NCI-H2227 (cell line): ENCODE measurements at regions not wholly inside any gene's neighbourhood (a gene's known extent, or its start where the extent isn't known, plus 50 kb on each side); places are given as distances from the start of the nearest gene placed in this dataset.

Source experiments
- DNase-seq: peaks from one replicate; lab custom pipeline; 2025; ENCODE audit not compliant: unreplicated experiment; lab: John Stamatoyannopoulos, UW

- DNase-seq, result no peak
Observed at GRCh38 chr13:42658019-42658418, 84.1 kb downstream of the TNFSF11 start.

GRCh38 chr13:42660333-42660965 is 86.5 kb downstream of the TNFSF11 start:
- DNase-seq, result no peak

GRCh38 chr13:42667638-42668037 is 93.7 kb downstream of the TNFSF11 start:
- no peak for DNase-seq

- DNase-seq, result no peak
Observed at GRCh38 chr13:42671502-42671901, 97.5 kb downstream of the TNFSF11 start.

- DNase-seq, result no peak
Observed at GRCh38 chr13:42673677-42674076, 99.7 kb downstream of the TNFSF11 start.

GRCh38 chr13:42680748-42681147 is 100.6 kb upstream of the FAM216B start:
- DNase-seq, result no peak

GRCh38 chr13:42681326-42682100 is 99.9 kb upstream of the FAM216B start:
- no peak for DNase-seq

GRCh38 chr13:42684226-42684625 is 97.2 kb upstream of the FAM216B start:
- DNase-seq, result no peak

GRCh38 chr13:42685751-42686150 is 95.6 kb upstream of the FAM216B start:
- DNase-seq, result no peak

- no peak for DNase-seq
Observed at GRCh38 chr13:42686165-42686564, 95.2 kb upstream of the FAM216B start.

GRCh38 chr13:42688821-42689220 is 92.6 kb upstream of the FAM216B start:
- DNase-seq, result no peak

- DNase-seq, result no peak
Observed at GRCh38 chr13:42696191-42696590, 85.2 kb upstream of the FAM216B start.

GRCh38 chr13:42699912-42700311 is 81.5 kb upstream of the FAM216B start:
- DNase-seq, result no peak

- DNase-seq, result no peak
Observed at GRCh38 chr13:42702716-42703115, 78.7 kb upstream of the FAM216B start.

GRCh38 chr13:42703740-42704139 is 77.6 kb upstream of the FAM216B start:
- no peak for DNase-seq

GRCh38 chr13:42706286-42706685 is 75.1 kb upstream of the FAM216B start:
- DNase-seq, result no peak

GRCh38 chr13:42707048-42707447 is 74.3 kb upstream of the FAM216B start:
- DNase-seq, result no peak

GRCh38 chr13:42707586-42707985 is 73.8 kb upstream of the FAM216B start:
- no peak for DNase-seq

- no peak for DNase-seq
Observed at GRCh38 chr13:42708391-42708790, 73.0 kb upstream of the FAM216B start.

- DNase-seq, result no peak
Observed at GRCh38 chr13:42709276-42709675, 72.1 kb upstream of the FAM216B start.

- DNase-seq, result no peak
Observed at GRCh38 chr13:42715909-42716308, 65.5 kb upstream of the FAM216B start.

GRCh38 chr13:42717176-42717575 is 64.2 kb upstream of the FAM216B start:
- DNase-seq, result no peak
